Neural cell (in vitro differentiated cells): ENCODE measurements at regions not wholly inside any gene's neighbourhood (a gene's known extent, or its start where the extent isn't known, plus 50 kb on each side); places are given as distances from the start of the nearest gene placed in this dataset.

Experiments
- H2AFZ ChIP-seq: fragments of 200-600, 300-800 bp; sonication (generic), shearing (Covaris generic); 2 replicates; pipeline ENCODE4 v1.6.0; 2014; ENCODE audit warnings: low read depth, mild to moderate bottlenecking, antibody characterized with exemption, low read length, moderate library complexity
- H3F3A ChIP-seq: fragments of 200-600 bp; shearing (Covaris generic); 2 replicates; pipeline ENCODE4 v1.6.1; 2016; ENCODE audit warnings: mild to moderate bottlenecking, moderate library complexity, mixed read lengths, antibody characterized with exemption, low read length; ENCODE audit not compliant: insufficient read depth, poor library complexity, severe bottlenecking
- H3K27ac ChIP-seq: fragments of 200-600, 300-800 bp; sonication (generic), shearing (Covaris generic); 2 replicates; pipeline ENCODE4 v1.5.1; 2014; ENCODE audit warnings: mild to moderate bottlenecking, low read length, moderate library complexity
- H3K27me3 ChIP-seq: fragments of 300-800, 200-600 bp; sonication (generic), shearing (Covaris generic); 2 replicates; pipeline ENCODE4 v1.6.0; 2014; ENCODE audit warnings: mild to moderate bottlenecking, low read depth, low read length, moderate library complexity; ENCODE audit not compliant: insufficient read depth
- H3K36me3 ChIP-seq: fragments of 300-800, 200-600 bp; sonication (generic), shearing (Covaris generic); 2 replicates; pipeline ENCODE4 v1.5.1; 2014; ENCODE audit warnings: mild to moderate bottlenecking, antibody characterized with exemption, low read length, moderate library complexity; ENCODE audit not compliant: insufficient read depth
- H3K4me2 ChIP-seq: fragments of 300-800, 200-600 bp; sonication (generic), shearing (Covaris generic); 2 replicates; pipeline ENCODE4 v1.6.0; 2014; ENCODE audit warnings: mild to moderate bottlenecking, low read length
- H3K4me3 ChIP-seq: fragments of 300-800, 200-600 bp; sonication (generic), shearing (Covaris generic); 2 replicates; pipeline ENCODE4 v1.5.1; 2014; ENCODE audit warnings: mild to moderate bottlenecking, low read length, moderate library complexity
- H3K79me2 ChIP-seq: fragments of 200-600 bp; shearing (Covaris generic); replicated peaks from 2 replicates; pipeline ENCODE4 v1.6.0; 2014; ENCODE audit warnings: mild to moderate bottlenecking, low read length, moderate library complexity; ENCODE audit not compliant: insufficient read depth
- H3K9ac ChIP-seq: fragments of 300-800, 200-600 bp; sonication (generic), shearing (Covaris generic); 2 replicates; pipeline ENCODE4 v1.6.1; 2016; ENCODE audit warnings: mild to moderate bottlenecking, low read length, mixed read lengths
- H3K9me2 ChIP-seq: fragments of 200-600 bp; shearing (Covaris generic); 2 replicates; pipeline ENCODE4 v1.6.1; 2016; ENCODE audit warnings: mild to moderate bottlenecking, low read length, mixed read lengths; ENCODE audit not compliant: insufficient read depth
- H3K9me3 ChIP-seq: fragments of 200-600, 300-800 bp; sonication (generic), shearing (Covaris generic); 2 replicates; pipeline ENCODE4 v1.6.1; 2016; ENCODE audit warnings: mild to moderate bottlenecking, mixed run types, low read length, moderate library complexity, mixed read lengths
- H4K20me1 ChIP-seq: fragments of 200-600 bp; shearing (Covaris generic); 2 replicates; pipeline ENCODE4 v1.6.1; 2016; ENCODE audit warnings: mild to moderate bottlenecking, mixed run types; ENCODE audit not compliant: insufficient read depth
- CTCF ChIP-seq: fragments of 450-650 bp; IDR thresholded peaks from 2 replicates; pipeline ENCODE4 v1.5.1; 2014; ENCODE audit warnings: antibody characterized with exemption, mild to moderate bottlenecking, moderate library complexity; ENCODE audit not compliant: poor library complexity, severe bottlenecking
- EP300 ChIP-seq: fragments of 450-650 bp; conservative IDR thresholded peaks from 2 replicates; pipeline ENCODE4 v1.6.1; 2014; ENCODE audit warnings: antibody characterized with exemption, mild to moderate bottlenecking, moderate library complexity; ENCODE audit not compliant: poor library complexity, severe bottlenecking
- EZH2 ChIP-seq: fragments of 200-600, 300-800 bp; shearing (Covaris generic), sonication (generic); IDR thresholded peaks from 2 replicates; pipeline ENCODE4 v1.6.1; 2014; ENCODE audit warnings: antibody characterized with exemption, low read length, borderline replicate concordance, mild to moderate bottlenecking; ENCODE audit not compliant: insufficient read depth, poor library complexity, severe bottlenecking
- REST ChIP-seq: IDR thresholded peaks from 2 replicates; pipeline ENCODE4 v1.6.1; 2012; ENCODE audit warnings: borderline replicate concordance
- SMC3 ChIP-seq: fragments of 450-650 bp; conservative IDR thresholded peaks from 2 replicates; pipeline ENCODE4 v1.6.1; 2014; ENCODE audit warnings: antibody characterized with exemption, mild to moderate bottlenecking, moderate library complexity; ENCODE audit not compliant: poor library complexity
- TAF1 ChIP-seq: IDR thresholded peaks from 2 replicates; pipeline ENCODE4 v1.6.1; 2012; ENCODE audit warnings: low read depth

GRCh38 chr3:75906555-75907112 is 121.3 kb upstream of the ZNF717 start:
- H3K9ac ChIP-seq, result peak overlapping the region; percentile 30
- H2AFZ ChIP-seq, result no peak overlapping the region

GRCh38 chr3:75913800-75914350 is 128.5 kb upstream of the ZNF717 start:
- Histone ChIP-seq H3K79me2 (no peaks in the 10 kb centered on the region), H2AFZ (no peak overlapping the region), H3K4me3 (no peak overlapping the region), H3K9ac (no peak overlapping the region), H4K20me1 (no peaks in the 10 kb centered on the region), H3K9me2 (no peaks in the 10 kb centered on the region), H3F3A (no peaks in the 10 kb centered on the region), H3K27ac (no peak overlapping the region), H3K4me2 (no peak overlapping the region), H3K36me3 (no peaks in the 10 kb centered on the region), H3K9me3 (no peaks in the 10 kb centered on the region), H3K27me3 (peaks cover 11% of the 10 kb centered on the region)
- TF ChIP-seq EP300 (no peak), CTCF (no peak), REST (no peak), EZH2 (no peak), SMC3 (no peak), TAF1 (no peak)

More at GRCh38 chr3:75906555-75907112, 121.3 kb upstream of the ZNF717 start:
- peaks cover 39% of the 10 kb centered on the region for H3K27me3 ChIP-seq
- peak overlapping the region; percentile 35 for H3K4me2 ChIP-seq
- no peak overlapping the region for H3K27ac ChIP-seq
- peak overlapping the region; percentile 68 for H3K4me3 ChIP-seq
- no peaks in the 10 kb centered on the region for H3K79me2 ChIP-seq
- TF ChIP-seq TAF1, result no peak
- peak; percentile 64 for TF ChIP-seq CTCF
- no peak for TF ChIP-seq REST
- TF ChIP-seq SMC3, result peak; percentile 29
- H3K36me3 ChIP-seq, result no peaks in the 10 kb centered on the region
- H3K9me2 ChIP-seq, result no peaks in the 10 kb centered on the region
- no peaks in the 10 kb centered on the region for H4K20me1 ChIP-seq
- no peaks in the 10 kb centered on the region for H3F3A ChIP-seq
- H3K9me3 ChIP-seq, result no peaks in the 10 kb centered on the region
